ENCODE measurements at regions not wholly inside any gene's neighbourhood (a gene's known extent, or its start where the extent isn't known, plus 50 kb on each side); places are given as distances from the start of the nearest gene placed in this dataset.

DNA sequence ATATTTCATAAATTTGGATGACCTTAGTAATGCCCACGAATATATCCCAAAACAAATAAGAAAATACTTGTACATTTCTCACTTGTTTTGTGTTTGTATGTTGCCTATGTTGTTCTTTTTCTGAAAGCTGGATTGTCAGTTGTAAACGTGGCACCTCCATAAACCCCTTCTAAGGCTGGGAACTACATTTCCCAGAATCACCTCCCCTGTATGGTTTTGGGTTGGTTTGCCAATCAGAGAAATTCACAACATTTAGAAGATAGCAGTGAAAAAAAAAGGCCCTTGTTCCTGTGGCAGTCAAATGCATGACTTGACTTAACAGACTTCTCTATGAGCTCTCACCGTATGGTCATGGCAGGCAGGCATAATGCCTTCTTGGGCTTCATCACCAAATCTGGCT lies 676.3 kb upstream of the STEAP1 start:
- no peak overlapping the region for H3K27ac ChIP-seq
- intact Hi-C loops (cut with DNase I; ENCODE audit: low total_unique reads): no loop called here
- no peak for DNase-seq
- H3K4me3 ChIP-seq: no peak overlapping the region
- no peaks in the 10 kb centered on the region for H3K9me3 ChIP-seq
- H3K36me3 ChIP-seq: no peaks in the 10 kb centered on the region
- H3K27me3 ChIP-seq: no peaks in the 10 kb centered on the region
- no peaks in the 10 kb centered on the region for H3K4me1 ChIP-seq
- TF ChIP-seq CTCF (IDR thresholded peaks at IDR 0.05): no peak

DNA sequence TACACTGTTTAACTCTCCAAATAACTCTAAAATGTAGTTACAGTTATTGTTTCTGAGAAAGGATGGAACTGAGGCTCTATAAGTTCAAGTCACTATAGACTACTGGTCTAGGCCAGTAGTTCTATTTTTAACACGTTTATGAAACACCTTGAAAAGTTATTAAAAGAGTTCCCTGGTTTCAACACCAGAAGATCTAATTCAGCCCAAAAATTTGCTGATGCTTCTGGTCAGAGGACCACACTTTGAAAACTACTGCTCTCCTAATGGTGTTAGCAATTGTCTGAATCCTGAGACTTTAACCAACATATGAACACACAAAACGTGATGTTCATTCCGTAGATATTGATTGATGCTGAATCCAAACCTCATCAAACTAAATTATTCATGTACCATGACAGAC lies 658.6 kb upstream of the STEAP1 start:
- Histone ChIP-seq H3K4me1 (no peaks in the 10 kb centered on the region), H3K9me3 (no peaks in the 10 kb centered on the region), H3K27ac (no peak overlapping the region), H3K4me3 (no peak overlapping the region), H3K36me3 (no peaks in the 10 kb centered on the region), H3K27me3 (no peaks in the 10 kb centered on the region)
- intact Hi-C loops (cut with DNase I; ENCODE audit: low total_unique reads): no loop called here
- DNase-seq: no peak
- TF ChIP-seq CTCF (IDR thresholded peaks at IDR 0.05): no peak

- H3K27me3 ChIP-seq: no peaks in the 10 kb centered on the region
- H3K4me1 ChIP-seq: no peaks in the 10 kb centered on the region
- TF ChIP-seq CTCF (IDR thresholded peaks at IDR 0.05): no peak
- no peak overlapping the region for H3K27ac ChIP-seq
- H3K9me3 ChIP-seq: no peaks in the 10 kb centered on the region
- H3K4me3 ChIP-seq: no peak overlapping the region
- no peaks in the 10 kb centered on the region for H3K36me3 ChIP-seq
- intact Hi-C loops (cut with DNase I; ENCODE audit: low total_unique reads): no loop called here
- no peak for DNase-seq
Measured at GRCh38 chr7:89500084-89500483, 654.2 kb upstream of the STEAP1 start.

- intact Hi-C loops (cut with DNase I; ENCODE audit: low total_unique reads): no loop called here
- no peak for DNase-seq
- H3K27ac ChIP-seq: no peak overlapping the region
- H3K36me3 ChIP-seq: no peaks in the 10 kb centered on the region
- no peaks in the 10 kb centered on the region for H3K27me3 ChIP-seq
- no peak overlapping the region for H3K4me3 ChIP-seq
- no peaks in the 10 kb centered on the region for H3K4me1 ChIP-seq
- no peak for TF ChIP-seq CTCF (IDR thresholded peaks at IDR 0.05)
- H3K9me3 ChIP-seq: no peaks in the 10 kb centered on the region
Measured at GRCh38 chr7:89503281-89503680, 651.0 kb upstream of the STEAP1 start.

DNA sequence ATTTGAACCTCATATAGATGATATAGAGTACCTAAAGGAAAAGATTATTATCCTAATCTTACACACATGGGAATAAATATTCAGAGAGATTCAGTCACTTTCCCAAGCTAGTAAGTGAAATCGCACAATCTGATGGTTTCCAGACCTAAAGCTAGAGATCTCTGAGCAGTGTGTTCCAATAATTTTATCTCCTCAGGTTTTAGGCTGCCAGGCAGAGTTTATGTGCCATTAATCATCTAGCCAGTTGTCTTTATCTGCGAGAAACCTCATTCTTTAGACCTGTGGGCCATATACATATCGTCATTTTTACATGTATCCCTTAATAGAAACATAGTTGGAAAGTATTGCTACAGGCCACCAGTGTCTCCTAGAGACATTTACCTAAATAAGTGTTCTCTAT lies 647.2 kb upstream of the STEAP1 start:
- H3K36me3 ChIP-seq: no peaks in the 10 kb centered on the region
- intact Hi-C loops (cut with DNase I; ENCODE audit: low total_unique reads): no loop called here
- no peaks in the 10 kb centered on the region for H3K27me3 ChIP-seq
- no peak overlapping the region for H3K4me3 ChIP-seq
- no peaks in the 10 kb centered on the region for H3K9me3 ChIP-seq
- no peak for TF ChIP-seq CTCF (IDR thresholded peaks at IDR 0.05)
- no peak overlapping the region for H3K27ac ChIP-seq
- DNase-seq: no peak
- H3K4me1 ChIP-seq: no peaks in the 10 kb centered on the region

DNA sequence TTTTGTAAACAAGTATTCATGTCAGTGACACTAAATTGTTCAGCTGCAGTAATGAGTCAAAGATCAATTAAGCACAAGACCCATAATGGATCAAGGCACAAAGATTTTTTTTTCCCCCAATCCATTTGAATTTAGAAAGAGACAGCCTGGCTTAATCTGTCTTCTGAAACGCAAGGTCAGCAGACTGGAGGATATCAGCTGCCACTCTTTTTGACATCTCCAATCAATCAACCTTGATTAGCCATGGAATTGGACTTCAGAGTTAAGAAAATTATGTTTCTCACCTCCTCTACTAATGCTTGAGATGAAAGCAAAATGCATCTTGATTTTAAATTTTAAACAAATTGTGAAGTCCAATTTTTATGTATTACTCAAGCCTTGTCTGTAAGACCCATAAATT lies 642.4 kb upstream of the STEAP1 start:
- Histone ChIP-seq H3K4me3 (no peak overlapping the region), H3K9me3 (no peaks in the 10 kb centered on the region), H3K27me3 (no peaks in the 10 kb centered on the region), H3K27ac (no peak overlapping the region), H3K4me1 (no peaks in the 10 kb centered on the region), H3K36me3 (no peaks in the 10 kb centered on the region)
- TF ChIP-seq CTCF (IDR thresholded peaks at IDR 0.05): no peak
- intact Hi-C loops (cut with DNase I; ENCODE audit: low total_unique reads): no loop called here
- DNase-seq: no peak

Data from tibial artery (tissue), 4 donors.